Mucosa of descending colon (tissue), 3 donors: ENCODE measurements at regions not wholly inside any gene's neighbourhood (a gene's known extent, or its start where the extent isn't known, plus 50 kb on each side); places are given as distances from the start of the nearest gene placed in this dataset.

Source experiments
- ATAC-seq: fragments of 200-7000 bp; cut with Tn5 transposase; one replicate; pipeline ENCODE4 v1.9.1; 2020; ENCODE audit warnings: mild to moderate bottlenecking, moderate library complexity
- DNase-seq, 3 donors: peaks; one replicate each; pipeline ENCODE4 v3.0.0-alpha.2; 2020
- H3K36me3 ChIP-seq: fragments of 200-600 bp; one replicate; pipeline ENCODE4 v1.8.0; 2021; ENCODE audit warnings: low read depth, mild to moderate bottlenecking
- H3K4me1 ChIP-seq: fragments of 200-600 bp; one replicate; pipeline ENCODE4 v1.8.0; 2021; ENCODE audit warnings: low read depth, mild to moderate bottlenecking
- H3K4me3 ChIP-seq: fragments of 200-600 bp; one replicate; pipeline ENCODE4 v1.8.0; 2021; ENCODE audit warnings: mild to moderate bottlenecking
- H3K9me3 ChIP-seq: fragments of 200-600 bp; one replicate; pipeline ENCODE4 v1.8.0; 2021; ENCODE audit warnings: mild to moderate bottlenecking
- CTCF ChIP-seq: fragments of 200-600 bp; IDR thresholded peaks from one replicate; pipeline ENCODE4 v1.8.0; 2022; ENCODE audit warnings: antibody characterized with exemption, mild to moderate bottlenecking
- intact Hi-C, 2 donors: fragments of 100-400 bp; cut with DNase I in 1 of 2; cut with micrococcal nuclease in 1 of 2; formaldehyde crosslinking; loops; one replicate each; pipeline versions ENCODE4 v1.11.0 to v1.11.1; 2022; cut with DNase I, micrococcal nuclease
- donor health status: DM: no; HTN: no; CAD: no; lungs with moderate emphysema.
- donor health status: DM: no; HTN: no; CAD: no.
- donor health status: DM: no; HTN: yes; CAD: no.

DNA sequence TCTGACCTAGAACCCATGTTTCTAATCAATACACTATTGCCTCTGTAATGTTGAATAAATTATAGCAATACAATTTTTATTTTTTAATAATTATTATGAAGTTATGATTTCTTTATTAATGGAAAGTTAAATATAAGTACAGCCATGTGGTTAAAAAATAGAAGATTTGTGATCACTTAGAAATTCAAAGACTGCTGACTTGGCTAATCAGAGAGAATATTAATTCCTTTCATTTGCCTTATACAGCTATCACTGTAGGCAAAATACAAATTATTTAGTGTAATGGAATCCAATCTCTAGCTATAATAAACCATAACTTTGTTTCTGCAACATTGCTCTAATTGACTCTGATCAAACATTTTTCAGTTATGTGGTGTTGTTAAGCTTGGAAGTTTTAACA is 255.0 kb upstream of the TAS2R1 start:
- H3K4me3 ChIP-seq = no peak overlapping the region
- DNase-seq (no peak), ATAC-seq (no peak)
- no peak for TF ChIP-seq CTCF
- H3K36me3 ChIP-seq = no peaks in the 10 kb centered on the region
- H3K9me3 ChIP-seq = peaks cover 5% of the 10 kb centered on the region
- no peaks in the 10 kb centered on the region for H3K4me1 ChIP-seq
- intact Hi-C loops = no loop called here

- no peak for TF ChIP-seq CTCF
- H3K4me3 ChIP-seq = no peak overlapping the region
- no peaks in the 10 kb centered on the region for H3K4me1 ChIP-seq
- no peak for DNase-seq
- intact Hi-C loops = no loop called here
- peaks cover 5% of the 10 kb centered on the region for H3K9me3 ChIP-seq
- ATAC-seq = no peak
- H3K36me3 ChIP-seq = no peaks in the 10 kb centered on the region
These were observed 248.1 kb upstream of the TAS2R1 start for GRCh38 chr5:9878206-9878605.

DNA sequence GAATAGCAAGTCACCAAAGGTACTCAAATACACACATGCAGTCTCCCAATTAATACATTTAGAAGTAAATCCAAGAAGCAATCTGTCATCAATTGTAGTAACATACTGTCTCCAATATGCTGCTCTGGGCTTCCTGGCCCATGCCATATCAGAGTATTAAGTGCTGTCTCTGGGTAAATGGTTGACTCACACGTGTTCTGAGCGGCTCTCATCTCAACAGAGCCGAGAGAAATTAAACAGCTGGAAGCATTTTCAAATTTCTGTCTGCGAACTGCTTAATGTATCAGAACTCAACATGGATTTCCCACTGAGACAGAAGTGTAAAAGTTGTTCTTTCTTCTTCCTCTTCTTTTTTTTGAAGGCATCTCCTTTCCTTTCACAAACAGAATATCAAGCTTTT is 247.3 kb upstream of the TAS2R1 start:
- H3K4me1 ChIP-seq = no peaks in the 10 kb centered on the region
- H3K36me3 ChIP-seq = no peaks in the 10 kb centered on the region
- intact Hi-C loops = no loop called here
- TF ChIP-seq CTCF = no peak
- H3K9me3 ChIP-seq = peaks cover 5% of the 10 kb centered on the region
- no peak overlapping the region for H3K4me3 ChIP-seq
- no peak for DNase-seq
- ATAC-seq = no peak

DNA sequence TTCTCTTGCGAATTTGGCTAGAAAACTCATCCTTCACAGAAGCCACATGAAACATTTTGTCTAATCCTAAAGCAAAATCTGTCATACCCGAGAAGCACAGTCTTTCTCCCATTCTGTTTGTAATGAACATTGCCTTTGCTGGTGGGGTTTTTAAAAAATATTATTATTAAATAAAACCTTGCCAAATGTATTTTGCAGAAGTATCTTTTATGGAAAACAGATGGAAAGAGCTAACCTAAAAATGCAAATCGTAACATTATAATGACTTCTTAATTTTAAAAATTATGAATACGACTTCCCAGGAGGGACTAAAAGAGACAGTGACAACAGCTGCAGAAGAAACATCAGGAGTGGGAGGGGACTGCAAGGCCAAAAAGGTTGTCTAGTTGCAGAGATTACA is 246.3 kb upstream of the TAS2R1 start:
- Histone ChIP-seq H3K4me1 (no peaks in the 10 kb centered on the region), H3K4me3 (no peak overlapping the region), H3K9me3 (peaks cover 3% of the 10 kb centered on the region), H3K36me3 (no peaks in the 10 kb centered on the region)
- intact Hi-C loops = no loop called here
- DNase-seq (no peak), ATAC-seq (no peak)
- no peak for TF ChIP-seq CTCF

DNA sequence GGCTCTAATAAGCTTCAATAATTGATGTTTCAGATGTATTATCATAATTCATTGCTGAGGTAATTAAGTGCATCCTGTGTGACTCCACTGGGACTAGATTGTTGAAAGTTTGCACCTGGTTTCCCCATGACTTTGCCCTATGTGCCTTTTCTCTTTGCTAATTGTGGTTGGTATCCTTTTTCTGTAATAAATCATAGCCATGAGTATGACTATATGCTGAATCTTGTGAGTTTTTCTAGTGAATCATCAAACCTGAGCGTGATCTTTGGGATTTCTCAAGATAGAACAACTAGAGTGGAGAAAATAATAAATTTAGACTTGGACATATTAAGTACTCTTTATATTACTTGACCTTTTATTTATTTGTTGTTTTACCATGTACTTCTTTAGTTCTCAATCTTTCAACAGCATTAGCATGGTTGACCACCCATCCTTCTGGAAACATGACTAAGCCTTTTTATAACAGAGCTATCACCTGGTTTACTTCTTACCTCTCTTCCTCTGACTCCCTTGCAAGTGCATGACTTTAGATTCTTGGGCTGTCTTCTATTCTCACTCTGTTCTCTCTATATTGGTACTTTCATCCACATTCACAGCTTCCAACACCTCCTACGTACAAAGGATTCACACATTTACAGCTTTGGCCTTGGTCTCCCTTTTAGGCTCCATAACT is 239.6 kb upstream of the TAS2R1 start:
- TF ChIP-seq CTCF = no peak
- no peak overlapping the region for H3K4me3 ChIP-seq
- H3K36me3 ChIP-seq = no peaks in the 10 kb centered on the region
- ATAC-seq (no peak), DNase-seq (no peak)
- H3K4me1 ChIP-seq = no peaks in the 10 kb centered on the region
- H3K9me3 ChIP-seq = peaks cover 28% of the 10 kb centered on the region
- intact Hi-C loops = no loop called here

DNA sequence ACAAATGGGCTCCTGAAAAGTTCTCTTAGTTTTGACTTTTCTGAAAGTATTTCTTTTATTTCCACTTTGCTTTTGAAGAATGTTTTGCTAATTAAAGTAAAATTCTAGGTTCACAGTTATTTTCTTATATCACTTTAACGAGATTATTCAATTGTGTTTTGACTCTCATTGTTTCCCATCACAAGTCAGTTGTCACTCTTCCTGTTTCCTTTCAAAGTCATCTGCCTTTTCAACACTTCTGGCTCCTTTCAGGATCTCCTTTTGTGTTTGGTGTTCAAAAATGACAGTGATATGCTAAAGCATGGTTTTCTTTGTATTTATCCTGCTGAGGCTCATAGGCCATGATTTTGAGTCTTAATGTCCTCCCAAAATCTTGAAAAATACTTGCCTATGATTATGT is 235.4 kb upstream of the TAS2R1 start:
- no peak for ATAC-seq
- Histone ChIP-seq H3K9me3 (peaks cover 32% of the 10 kb centered on the region), H3K4me1 (no peaks in the 10 kb centered on the region), H3K36me3 (no peaks in the 10 kb centered on the region), H3K4me3 (no peak overlapping the region)
- DNase-seq = no peak
- no peak for TF ChIP-seq CTCF
- intact Hi-C loops = no loop called here
